ENCODE measurements at regions not wholly inside any gene's neighbourhood (a gene's known extent, or its start where the extent isn't known, plus 50 kb on each side); places are given as distances from the start of the nearest gene placed in this dataset.

DNA sequence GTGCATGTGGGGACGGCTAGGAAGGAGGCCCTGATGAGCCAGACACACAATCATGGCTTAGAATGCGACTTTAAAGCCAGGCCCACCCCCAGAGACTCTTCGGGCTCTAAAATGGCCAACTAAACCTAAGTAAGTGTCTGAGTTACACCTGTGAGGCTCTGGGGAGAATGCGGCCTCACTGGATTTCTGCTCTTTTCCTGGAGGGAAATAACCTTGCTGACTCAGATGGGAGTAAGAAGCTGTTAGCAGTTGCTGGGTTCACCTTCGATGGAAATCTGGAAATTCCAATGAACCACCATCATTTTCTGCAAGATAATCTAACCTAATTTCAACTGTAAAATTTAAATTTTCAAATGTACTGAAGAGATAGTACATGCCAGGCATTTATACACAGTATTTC, 97.6 kb upstream of the MAML3 start:
- TF ChIP-seq, protein P1, sequence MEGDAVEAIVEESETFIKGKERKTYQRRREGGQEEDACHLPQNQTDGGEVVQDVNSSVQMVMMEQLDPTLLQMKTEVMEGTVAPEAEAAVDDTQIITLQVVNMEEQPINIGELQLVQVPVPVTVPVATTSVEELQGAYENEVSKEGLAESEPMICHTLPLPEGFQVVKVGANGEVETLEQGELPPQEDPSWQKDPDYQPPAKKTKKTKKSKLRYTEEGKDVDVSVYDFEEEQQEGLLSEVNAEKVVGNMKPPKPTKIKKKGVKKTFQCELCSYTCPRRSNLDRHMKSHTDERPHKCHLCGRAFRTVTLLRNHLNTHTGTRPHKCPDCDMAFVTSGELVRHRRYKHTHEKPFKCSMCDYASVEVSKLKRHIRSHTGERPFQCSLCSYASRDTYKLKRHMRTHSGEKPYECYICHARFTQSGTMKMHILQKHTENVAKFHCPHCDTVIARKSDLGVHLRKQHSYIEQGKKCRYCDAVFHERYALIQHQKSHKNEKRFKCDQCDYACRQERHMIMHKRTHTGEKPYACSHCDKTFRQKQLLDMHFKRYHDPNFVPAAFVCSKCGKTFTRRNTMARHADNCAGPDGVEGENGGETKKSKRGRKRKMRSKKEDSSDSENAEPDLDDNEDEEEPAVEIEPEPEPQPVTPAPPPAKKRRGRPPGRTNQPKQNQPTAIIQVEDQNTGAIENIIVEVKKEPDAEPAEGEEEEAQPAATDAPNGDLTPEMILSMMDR (IDR thresholded peaks at IDR 0.05) = no peak
- TF ChIP-seq POLR2A (IDR thresholded peaks at IDR 0.05) = no peak
- peaks cover 0 to 14% of the 10 kb centered on the region in 2 donors for H3K4me1 ChIP-seq
- H3K27ac ChIP-seq = peak overlapping the region; percentile 97 to 99
- intact Hi-C loops (cut with DNase I; ENCODE audit: low total_unique reads) = loop anchor here (10.0 kb wide), 1 partner anchor 517 kb away; no protein-coding TSS in a partner anchor
- H3K9me3 ChIP-seq = no peaks in the 10 kb centered on the region
- no peaks in the 10 kb centered on the region for H3K36me3 ChIP-seq
- H3K27me3 ChIP-seq = no peaks in the 10 kb centered on the region
- H3K4me3 ChIP-seq = no peak overlapping the region
- no peak for DNase-seq

DNA sequence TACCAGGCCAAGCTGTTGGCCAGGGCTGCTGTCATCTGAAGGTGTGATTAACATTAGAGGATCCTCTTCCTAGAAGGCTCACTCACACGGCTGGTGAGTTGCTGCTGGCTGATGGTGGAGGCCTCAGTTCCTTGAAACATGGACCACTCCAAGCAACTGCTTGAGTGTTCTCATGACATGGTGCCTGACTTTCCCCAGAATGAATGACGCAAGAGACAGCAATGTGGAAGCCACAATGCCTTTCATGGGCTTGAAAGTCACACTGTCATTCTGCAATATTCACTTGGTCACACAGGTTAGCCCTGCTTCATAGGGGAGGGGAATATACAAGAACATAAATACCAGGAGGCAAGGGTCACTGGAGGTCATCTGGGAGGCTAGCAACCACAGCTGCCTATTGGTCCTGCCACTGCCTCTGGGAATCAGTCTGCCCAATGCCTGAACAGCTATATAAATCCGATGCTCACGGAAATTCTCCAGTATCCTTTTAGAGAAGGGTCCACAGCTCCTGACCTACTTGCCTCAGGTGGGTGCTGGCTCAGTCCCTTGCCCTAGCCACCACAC, 97.1 kb upstream of the MAML3 start:
- intact Hi-C loops (cut with DNase I; ENCODE audit: low total_unique reads) = loop anchor here (10.0 kb wide), 1 partner anchor 516 kb away; no protein-coding TSS in a partner anchor
- TF ChIP-seq, protein P1 (IDR thresholded peaks at IDR 0.05) = no peak
- no peak for TF ChIP-seq POLR2A (IDR thresholded peaks at IDR 0.05)
- Histone ChIP-seq H3K4me1 (peaks cover 0 to 14% of the 10 kb centered on the region in 2 donors), H3K27ac (peak overlapping the region; percentile 97 to 99), H3K36me3 (no peaks in the 10 kb centered on the region), H3K4me3 (no peak overlapping the region), H3K9me3 (no peaks in the 10 kb centered on the region), H3K27me3 (no peaks in the 10 kb centered on the region)
- no peak for DNase-seq

DNA sequence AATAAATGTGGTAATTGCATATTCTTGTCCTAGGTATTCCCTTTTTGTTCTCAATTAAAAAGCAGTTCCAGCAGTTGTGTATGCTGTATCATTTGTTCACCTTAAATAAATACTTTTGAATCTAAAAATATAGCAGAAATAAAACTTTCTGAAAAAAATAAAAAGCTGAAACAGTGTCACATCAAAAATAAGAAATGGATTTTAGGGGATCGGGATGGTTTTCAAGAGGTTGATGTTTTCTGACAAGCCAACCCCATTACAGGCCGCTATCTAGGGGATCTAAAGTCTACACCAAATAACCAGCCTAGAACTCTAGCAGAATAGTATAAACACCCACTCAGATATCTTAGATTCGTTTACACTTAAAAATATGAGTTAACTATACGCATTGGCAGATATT, 95.4 kb upstream of the MAML3 start:
- TF ChIP-seq POLR2A (IDR thresholded peaks at IDR 0.05) = no peak
- TF ChIP-seq, protein P1 (IDR thresholded peaks at IDR 0.05) = no peak
- H3K36me3 ChIP-seq = no peaks in the 10 kb centered on the region
- intact Hi-C loops (cut with DNase I; ENCODE audit: low total_unique reads) = no loop called here
- DNase-seq = no peak
- no peaks in the 10 kb centered on the region for H3K9me3 ChIP-seq
- no peaks in the 10 kb centered on the region for H3K27me3 ChIP-seq
- peaks cover 0 to 8% of the 10 kb centered on the region in 2 donors for H3K4me1 ChIP-seq
- no peak overlapping the region for H3K4me3 ChIP-seq
- H3K27ac ChIP-seq = peak overlapping the region; percentile 78 to 97

DNA sequence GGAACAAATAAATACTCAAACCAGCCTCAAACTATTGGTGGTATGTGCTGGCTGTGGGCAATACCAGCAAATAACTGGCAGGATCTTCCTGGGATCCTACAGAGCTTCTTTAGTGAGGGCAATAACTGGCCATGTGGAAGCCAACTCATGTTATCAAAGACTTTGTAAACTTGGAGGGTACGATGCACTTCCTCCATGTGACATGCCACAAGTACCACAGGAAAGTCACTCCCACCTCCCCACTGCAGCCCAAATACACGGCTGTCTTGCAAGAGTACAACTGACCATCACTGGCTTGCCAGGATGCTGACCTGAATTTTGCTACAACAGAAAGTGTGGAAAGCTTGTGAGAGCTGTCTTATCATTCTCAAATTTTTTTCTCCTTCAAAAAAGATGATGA, 93.3 kb upstream of the MAML3 start:
- H3K27ac ChIP-seq = no peak overlapping the region
- no peaks in the 10 kb centered on the region for H3K36me3 ChIP-seq
- intact Hi-C loops (cut with DNase I; ENCODE audit: low total_unique reads) = no loop called here
- H3K9me3 ChIP-seq = no peaks in the 10 kb centered on the region
- TF ChIP-seq POLR2A (IDR thresholded peaks at IDR 0.05) = no peak
- TF ChIP-seq, protein P1 (IDR thresholded peaks at IDR 0.05) = no peak
- peaks cover 0 to 4% of the 10 kb centered on the region in 2 donors for H3K4me1 ChIP-seq
- no peak overlapping the region for H3K4me3 ChIP-seq
- no peak for DNase-seq
- no peaks in the 10 kb centered on the region for H3K27me3 ChIP-seq

DNA sequence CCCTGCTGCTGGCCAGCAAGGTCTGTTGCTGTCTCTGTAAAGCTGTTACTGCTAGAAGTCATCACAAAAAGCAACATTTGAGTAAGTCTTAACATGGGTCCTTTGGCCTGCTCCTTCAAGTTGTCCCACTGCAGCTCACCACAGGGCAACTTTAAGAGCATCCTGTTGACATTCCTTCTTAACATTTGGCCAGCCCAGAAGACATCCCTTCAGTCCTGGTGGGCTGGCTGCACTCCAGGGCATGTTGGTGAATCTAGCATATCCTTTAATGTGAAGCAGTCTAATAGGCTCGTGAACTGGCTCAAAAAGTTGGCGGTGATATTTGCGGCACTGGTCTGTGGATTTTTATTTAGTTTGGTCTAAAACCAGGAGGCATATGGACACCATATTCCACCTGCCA, 92.2 kb upstream of the MAML3 start:
- Histone ChIP-seq H3K4me1 (no peaks in the 10 kb centered on the region), H3K36me3 (no peaks in the 10 kb centered on the region), H3K27me3 (no peaks in the 10 kb centered on the region), H3K9me3 (no peaks in the 10 kb centered on the region), H3K27ac (no peak overlapping the region), H3K4me3 (no peak overlapping the region)
- TF ChIP-seq POLR2A (IDR thresholded peaks at IDR 0.05) = no peak
- TF ChIP-seq, protein P1 (IDR thresholded peaks at IDR 0.05) = no peak
- no peak for DNase-seq
- intact Hi-C loops (cut with DNase I; ENCODE audit: low total_unique reads) = no loop called here
